CD4-positive, alpha-beta T cell treated with Interleukin-17A for 4 hours (primary cell): ENCODE measurements at regions not wholly inside any gene's neighbourhood (a gene's known extent, or its start where the extent isn't known, plus 50 kb on each side); places are given as distances from the start of the nearest gene placed in this dataset.

Experiments
- DNase-seq: peaks from one replicate; pipeline ENCODE4 v3.0.0-alpha.2; 2020; ENCODE audit warnings: mixed read lengths

GRCh38 chr16:85419503-85420408 is 193.4 kb upstream of the GSE1 start:
- DNase-seq = no peak

- peak; percentile 81 for DNase-seq
These were observed 192.4 kb upstream of the GSE1 start for GRCh38 chr16:85420501-85421337.

- DNase-seq = no peak
These were observed 191.6 kb upstream of the GSE1 start for GRCh38 chr16:85421338-85422195.

- no peak for DNase-seq
These were observed 190.9 kb upstream of the GSE1 start for GRCh38 chr16:85422196-85422631.

GRCh38 chr16:85422632-85423550 is 190.2 kb upstream of the GSE1 start:
- DNase-seq = no peak

GRCh38 chr16:85423631-85424030 is 189.5 kb upstream of the GSE1 start:
- no peak for DNase-seq

GRCh38 chr16:85424260-85425073 is 188.7 kb upstream of the GSE1 start:
- no peak for DNase-seq

GRCh38 chr16:85425074-85425662 is 188.0 kb upstream of the GSE1 start:
- DNase-seq = no peak

GRCh38 chr16:85426806-85427205 is 186.3 kb upstream of the GSE1 start:
- DNase-seq = no peak

GRCh38 chr16:85428168-85428898 is 184.8 kb upstream of the GSE1 start:
- DNase-seq = peak; percentile 54

- DNase-seq = no peak
These were observed 184.0 kb upstream of the GSE1 start for GRCh38 chr16:85428899-85429775.

- DNase-seq = no peak
These were observed 183.2 kb upstream of the GSE1 start for GRCh38 chr16:85429776-85430522.

- no peak for DNase-seq
These were observed 182.3 kb upstream of the GSE1 start for GRCh38 chr16:85430523-85431421.

- DNase-seq = no peak
These were observed 181.5 kb upstream of the GSE1 start for GRCh38 chr16:85431431-85432124.

- no peak for DNase-seq
These were observed 180.5 kb upstream of the GSE1 start for GRCh38 chr16:85432606-85433005.

- no peak for DNase-seq
These were observed 179.6 kb upstream of the GSE1 start for GRCh38 chr16:85433477-85433876.
